H9 (cell line): ENCODE measurements at regions not wholly inside any gene's neighbourhood (a gene's known extent, or its start where the extent isn't known, plus 50 kb on each side); places are given as distances from the start of the nearest gene placed in this dataset.

Experiments used
- DNase-seq: peaks from one replicate; pipeline ENCODE4 v3.0.0-alpha.2; 2017
- H2AFZ ChIP-seq: one replicate; pipeline ENCODE4 v1.6.1; 2013; ENCODE audit warnings: mild to moderate bottlenecking, low read length, control low read depth, moderate library complexity
- H2AK5ac ChIP-seq: 2 replicates; pipeline ENCODE4 v1.6.1; 2013; ENCODE audit warnings: low read length, control low read depth, mixed read lengths; ENCODE audit not compliant: insufficient read length
- H2BK120ac ChIP-seq: one replicate; pipeline ENCODE4 v1.6.1; 2013; ENCODE audit warnings: low read depth, mild to moderate bottlenecking, low read length, control low read depth, inconsistent platforms; ENCODE audit not compliant: poor library complexity, severe bottlenecking
- H2BK12ac ChIP-seq: 2 replicates; pipeline ENCODE4 v1.6.1; 2013; ENCODE audit warnings: low read length, control low read depth, mixed read lengths, low read depth; ENCODE audit not compliant: insufficient read length
- H2BK15ac ChIP-seq: 2 replicates; pipeline ENCODE4 v1.6.1; 2013; ENCODE audit warnings: low read depth, low read length, control low read depth
- H2BK20ac ChIP-seq: one replicate; pipeline ENCODE4 v1.6.1; 2013; ENCODE audit warnings: low read depth, mild to moderate bottlenecking, low read length, control low read depth, inconsistent platforms; ENCODE audit not compliant: poor library complexity, severe bottlenecking
- H2BK5ac ChIP-seq: 2 replicates; pipeline ENCODE4 v1.6.1; 2013; ENCODE audit warnings: low read length, control low read depth, mixed read lengths; ENCODE audit not compliant: insufficient read length
- H3K14ac ChIP-seq: 2 replicates; pipeline ENCODE4 v1.6.1; 2013; ENCODE audit warnings: low read length, control low read depth; ENCODE audit not compliant: insufficient read depth
- H3K18ac ChIP-seq: 2 replicates; pipeline ENCODE4 v1.6.1; 2013; ENCODE audit warnings: low read depth, mild to moderate bottlenecking, mixed read lengths, low read length, control low read depth; ENCODE audit not compliant: insufficient read length
- H3K23ac ChIP-seq: 2 replicates; pipeline ENCODE4 v1.6.1; 2013; ENCODE audit warnings: low read length, control low read depth, mixed read lengths, low read depth; ENCODE audit not compliant: insufficient read length
- H3K23me2 ChIP-seq: 2 replicates; pipeline ENCODE4 v1.6.1; 2013; ENCODE audit warnings: low read depth, mild to moderate bottlenecking, mixed read lengths, low read length, control low read depth; ENCODE audit not compliant: insufficient read length, poor library complexity, severe bottlenecking
- H3K27ac ChIP-seq: 2 replicates; pipeline ENCODE4 v1.5.1; 2013; ENCODE audit warnings: low read length, control low read depth, mixed read lengths, low read depth; ENCODE audit not compliant: insufficient read length
- H3K27me3 ChIP-seq: 2 replicates; pipeline ENCODE4 v1.6.1; 2013; ENCODE audit warnings: low read length, control low read depth, inconsistent platforms; ENCODE audit not compliant: insufficient read depth
- H3K4ac ChIP-seq: 2 replicates; pipeline ENCODE4 v1.6.1; 2013; ENCODE audit warnings: low read depth, mild to moderate bottlenecking, control low read depth, inconsistent platforms, low read length, moderate library complexity
- H3K4me1 ChIP-seq: 2 replicates; pipeline ENCODE4 v1.6.1; 2013; ENCODE audit warnings: low read length, control low read depth, inconsistent platforms; ENCODE audit not compliant: insufficient read depth
- H3K4me2 ChIP-seq: 2 replicates; pipeline ENCODE4 v1.6.1; 2013; ENCODE audit warnings: low read length, control low read depth, mixed read lengths; ENCODE audit not compliant: insufficient read length, insufficient read depth
- H3K56ac ChIP-seq: 2 replicates; pipeline ENCODE4 v1.6.1; 2013; ENCODE audit warnings: low read depth, mild to moderate bottlenecking, mixed read lengths, low read length, control low read depth; ENCODE audit not compliant: insufficient read length
- H3K79me1 ChIP-seq: 2 replicates; pipeline ENCODE4 v1.6.1; 2013; ENCODE audit warnings: low read depth, mild to moderate bottlenecking, moderate library complexity, low read length, control low read depth, inconsistent platforms; ENCODE audit not compliant: insufficient read depth, poor library complexity, severe bottlenecking
- H3K79me2 ChIP-seq: 2 replicates; pipeline ENCODE4 v1.6.1; 2013; ENCODE audit warnings: low read length, control low read depth, inconsistent platforms; ENCODE audit not compliant: insufficient read depth
- H3K9ac ChIP-seq: 2 replicates; pipeline ENCODE4 v1.6.1; 2013; ENCODE audit warnings: low read length, control low read depth, mixed read lengths; ENCODE audit not compliant: insufficient read length; ENCODE audit errors: extremely low read depth
- H3K9me3 ChIP-seq: one replicate; pipeline ENCODE4 v1.6.1; 2013; ENCODE audit warnings: low read depth, low read length, inconsistent platforms; ENCODE audit not compliant: control insufficient read depth
- H3T11ph ChIP-seq: one replicate; pipeline ENCODE4 v1.6.1; 2013; ENCODE audit warnings: mild to moderate bottlenecking, low read length, control low read depth, inconsistent platforms
- H4K20me1 ChIP-seq: one replicate; pipeline ENCODE4 v1.6.1; 2013; ENCODE audit not compliant: control insufficient read depth, insufficient read length, insufficient read depth
- H4K5ac ChIP-seq: 2 replicates; pipeline ENCODE4 v1.6.1; 2013; ENCODE audit warnings: low read depth, mild to moderate bottlenecking, mixed read lengths, low read length, control low read depth; ENCODE audit not compliant: insufficient read length
- H4K8ac ChIP-seq: replicated peaks from 2 replicates; pipeline ENCODE4 v1.6.1; 2013; ENCODE audit warnings: low read length, control low read depth, mixed read lengths, low read depth; ENCODE audit not compliant: insufficient read length
- H4K91ac ChIP-seq: 2 replicates; pipeline ENCODE4 v1.6.1; 2013; ENCODE audit warnings: low read depth, mild to moderate bottlenecking, moderate library complexity, mixed read lengths, low read length, control low read depth; ENCODE audit not compliant: insufficient read length
- H3K27ac Mint-ChIP-seq, 3 experiments: 2 replicates in 2 of 3; 3 replicates in 1 of 3; pipeline ENCODE4 v1.8.0; 2020 to 2021; ENCODE audit warnings: mixed read lengths in 3 of 3, mild to moderate bottlenecking in 1 of 3, moderate library complexity in 1 of 3
- H3K27me3 Mint-ChIP-seq: 2 replicates; pipeline ENCODE4 v1.8.0; 2021; ENCODE audit warnings: low read depth, mild to moderate bottlenecking, moderate library complexity, mixed read lengths
- H3K36me3 Mint-ChIP-seq, 3 experiments: 2 replicates in 2 of 3; 3 replicates in 1 of 3; pipeline ENCODE4 v1.8.0; 2020 to 2021; ENCODE audit warnings: low read depth in 3 of 3, mixed read lengths in 3 of 3; ENCODE audit not compliant: insufficient read depth in 1 of 3
- H3K4me1 Mint-ChIP-seq, 2 experiments: 2 replicates each; pipeline ENCODE4 v1.8.0; 2020; ENCODE audit warnings: mixed read lengths in 2 of 2
- H3K4me3 Mint-ChIP-seq, 2 experiments: 2 replicates in 1 of 2; 3 replicates in 1 of 2; pipeline ENCODE4 v1.8.0; 2020 to 2021; ENCODE audit warnings: mild to moderate bottlenecking in 2 of 2, mixed read lengths in 2 of 2, moderate library complexity in 1 of 2
- H3K9me3 Mint-ChIP-seq, 2 experiments: 2 replicates in 1 of 2; 3 replicates in 1 of 2; pipeline ENCODE4 v1.8.0; 2020; ENCODE audit warnings: mild to moderate bottlenecking in 2 of 2, mixed read lengths in 2 of 2, moderate library complexity in 1 of 2
- WGBS: extraction: QIAGEN DNeasy Blood & Tissue Kit; methylation state at CpG from one replicate; pipeline ENCODE4 v1.1.7; 2013; ENCODE audit warnings: missing lambda C conversion rate, low lambda C conversion rate, mixed read lengths; ENCODE audit not compliant: insufficient read length; ENCODE audit errors: extremely low coverage; 5-methylcytosine and 5-hydroxymethylcytosine counted together
- TF ChIP-seq, protein P1 (sequence below): fragments of 200-600 bp; sonication (generic); conservative IDR thresholded peaks from 3 replicates; pipeline ENCODE4 v1.8.0; 2021; ENCODE audit warnings: antibody characterized with exemption, mild to moderate bottlenecking

DNA sequence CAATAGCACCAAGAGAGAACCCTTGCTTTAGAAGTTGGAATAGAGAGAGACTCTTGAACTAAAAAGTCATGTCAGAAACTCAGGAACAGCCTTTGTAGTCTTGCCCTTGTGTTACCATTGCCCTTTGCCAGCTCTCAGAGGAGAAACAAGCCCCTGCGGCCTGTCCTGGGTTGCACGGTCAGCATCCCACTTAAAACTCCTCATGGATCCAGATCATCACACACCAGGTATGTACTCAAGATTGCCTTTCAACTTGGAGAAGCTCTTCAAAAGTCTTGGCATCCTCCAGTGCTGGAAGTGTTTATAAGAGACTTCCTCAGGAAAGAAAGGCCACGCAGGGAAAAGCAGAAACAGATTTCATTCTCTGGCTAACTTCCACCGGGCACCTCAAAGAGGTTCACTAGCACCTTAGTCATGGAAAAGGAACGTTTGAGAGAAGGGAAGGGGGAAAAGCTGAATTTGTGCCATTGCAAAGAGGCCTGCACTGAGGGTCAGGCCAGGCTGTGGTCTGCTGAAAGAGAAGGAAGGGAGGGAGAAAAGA lies 594.2 kb downstream of the MED13L start:
- H3K4me1 Mint-ChIP-seq, result no peaks in the 10 kb centered on the region
- TF ChIP-seq, protein P1, sequence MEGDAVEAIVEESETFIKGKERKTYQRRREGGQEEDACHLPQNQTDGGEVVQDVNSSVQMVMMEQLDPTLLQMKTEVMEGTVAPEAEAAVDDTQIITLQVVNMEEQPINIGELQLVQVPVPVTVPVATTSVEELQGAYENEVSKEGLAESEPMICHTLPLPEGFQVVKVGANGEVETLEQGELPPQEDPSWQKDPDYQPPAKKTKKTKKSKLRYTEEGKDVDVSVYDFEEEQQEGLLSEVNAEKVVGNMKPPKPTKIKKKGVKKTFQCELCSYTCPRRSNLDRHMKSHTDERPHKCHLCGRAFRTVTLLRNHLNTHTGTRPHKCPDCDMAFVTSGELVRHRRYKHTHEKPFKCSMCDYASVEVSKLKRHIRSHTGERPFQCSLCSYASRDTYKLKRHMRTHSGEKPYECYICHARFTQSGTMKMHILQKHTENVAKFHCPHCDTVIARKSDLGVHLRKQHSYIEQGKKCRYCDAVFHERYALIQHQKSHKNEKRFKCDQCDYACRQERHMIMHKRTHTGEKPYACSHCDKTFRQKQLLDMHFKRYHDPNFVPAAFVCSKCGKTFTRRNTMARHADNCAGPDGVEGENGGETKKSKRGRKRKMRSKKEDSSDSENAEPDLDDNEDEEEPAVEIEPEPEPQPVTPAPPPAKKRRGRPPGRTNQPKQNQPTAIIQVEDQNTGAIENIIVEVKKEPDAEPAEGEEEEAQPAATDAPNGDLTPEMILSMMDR, result no peak
- Histone ChIP-seq H4K8ac (no peak overlapping the region), H3K79me2 (no peaks in the 10 kb centered on the region), H3K4ac (no peak overlapping the region), H3K9me3 (no peaks in the 10 kb centered on the region), H2AK5ac (no peak overlapping the region), H4K91ac (no peak overlapping the region), H3K56ac (no peak overlapping the region), H2BK20ac (no peak overlapping the region), H2BK15ac (no peak overlapping the region), H4K20me1 (no peaks in the 10 kb centered on the region), H3K23ac (no peak overlapping the region), H3K27ac (no peak overlapping the region), H2BK5ac (no peak overlapping the region), H2BK12ac (no peak overlapping the region), H4K5ac (no peak overlapping the region), H3T11ph (no peak overlapping the region), H3K14ac (no peak overlapping the region), H2BK120ac (no peak overlapping the region), H3K79me1 (no peaks in the 10 kb centered on the region), H3K27me3 (no peaks in the 10 kb centered on the region), H3K23me2 (no peaks in the 10 kb centered on the region), H3K4me2 (no peak overlapping the region), H2AFZ (no peak overlapping the region), H3K9ac (no peak overlapping the region), H3K4me1 (no peaks in the 10 kb centered on the region), H3K18ac (no peak overlapping the region)
- H3K36me3 Mint-ChIP-seq, result peaks cover 6 to 10% (median 7%) of the 10 kb centered on the region in 3 experiments; a peak in 6 of 7 replicates
- no CpG with 5 or more reads among the region's 5 CpGs for whole genome bisulfite sequencing
- H3K9me3 Mint-ChIP-seq, result peaks cover 13 to 22% of the 10 kb centered on the region in 2 experiments; a peak in 4 of 5 replicates
- peaks cover 6% of the 10 kb centered on the region for H3K27me3 Mint-ChIP-seq
- H3K4me3 Mint-ChIP-seq, result no peak overlapping the region
- DNase-seq, result no peak
- H3K27ac Mint-ChIP-seq, result no peak overlapping the region
